22Rv1 (cell line): ENCODE measurements at regions not wholly inside any gene's neighbourhood (a gene's known extent, or its start where the extent isn't known, plus 50 kb on each side); places are given as distances from the start of the nearest gene placed in this dataset.

Experiments
- H3K27ac ChIP-seq: fragments of 450-650 bp; 2 replicates; pipeline ENCODE4 v1.5.1; 2017
- ZFX ChIP-seq: fragments of 450-650 bp; IDR thresholded peaks from 2 replicates; pipeline ENCODE4 v1.6.1; 2017; ENCODE audit warnings: antibody characterized with exemption, borderline replicate concordance
- TF ChIP-seq, protein P1 (sequence below): fragments of 450-650 bp; IDR thresholded peaks from 2 replicates; pipeline ENCODE4 v1.5.1; 2017; ENCODE audit warnings: mild to moderate bottlenecking

DNA sequence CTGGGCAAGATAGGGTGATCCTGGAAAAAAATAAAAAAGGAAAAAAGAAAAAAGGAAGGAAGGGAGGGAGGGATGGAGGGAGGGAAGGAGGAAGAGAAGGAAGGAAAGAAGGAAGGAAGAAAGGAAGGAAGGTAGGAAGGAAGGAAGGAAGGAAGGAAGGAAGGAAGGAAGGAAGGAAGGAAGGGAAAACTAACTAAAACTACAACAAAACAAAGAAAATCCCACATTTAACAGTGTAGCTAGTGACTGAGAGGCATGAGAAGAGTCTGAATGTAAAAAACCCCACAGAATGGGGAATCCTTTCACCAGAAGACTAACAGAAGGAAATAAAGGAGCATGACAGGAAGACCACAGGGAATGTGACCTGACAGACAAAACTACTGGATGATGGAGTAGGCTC, 345.7 kb downstream of the NOVA1 start:
- TF ChIP-seq, protein P1, sequence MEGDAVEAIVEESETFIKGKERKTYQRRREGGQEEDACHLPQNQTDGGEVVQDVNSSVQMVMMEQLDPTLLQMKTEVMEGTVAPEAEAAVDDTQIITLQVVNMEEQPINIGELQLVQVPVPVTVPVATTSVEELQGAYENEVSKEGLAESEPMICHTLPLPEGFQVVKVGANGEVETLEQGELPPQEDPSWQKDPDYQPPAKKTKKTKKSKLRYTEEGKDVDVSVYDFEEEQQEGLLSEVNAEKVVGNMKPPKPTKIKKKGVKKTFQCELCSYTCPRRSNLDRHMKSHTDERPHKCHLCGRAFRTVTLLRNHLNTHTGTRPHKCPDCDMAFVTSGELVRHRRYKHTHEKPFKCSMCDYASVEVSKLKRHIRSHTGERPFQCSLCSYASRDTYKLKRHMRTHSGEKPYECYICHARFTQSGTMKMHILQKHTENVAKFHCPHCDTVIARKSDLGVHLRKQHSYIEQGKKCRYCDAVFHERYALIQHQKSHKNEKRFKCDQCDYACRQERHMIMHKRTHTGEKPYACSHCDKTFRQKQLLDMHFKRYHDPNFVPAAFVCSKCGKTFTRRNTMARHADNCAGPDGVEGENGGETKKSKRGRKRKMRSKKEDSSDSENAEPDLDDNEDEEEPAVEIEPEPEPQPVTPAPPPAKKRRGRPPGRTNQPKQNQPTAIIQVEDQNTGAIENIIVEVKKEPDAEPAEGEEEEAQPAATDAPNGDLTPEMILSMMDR = no peak
- no peak for TF ChIP-seq ZFX
- H3K27ac ChIP-seq = no peak overlapping the region

DNA sequence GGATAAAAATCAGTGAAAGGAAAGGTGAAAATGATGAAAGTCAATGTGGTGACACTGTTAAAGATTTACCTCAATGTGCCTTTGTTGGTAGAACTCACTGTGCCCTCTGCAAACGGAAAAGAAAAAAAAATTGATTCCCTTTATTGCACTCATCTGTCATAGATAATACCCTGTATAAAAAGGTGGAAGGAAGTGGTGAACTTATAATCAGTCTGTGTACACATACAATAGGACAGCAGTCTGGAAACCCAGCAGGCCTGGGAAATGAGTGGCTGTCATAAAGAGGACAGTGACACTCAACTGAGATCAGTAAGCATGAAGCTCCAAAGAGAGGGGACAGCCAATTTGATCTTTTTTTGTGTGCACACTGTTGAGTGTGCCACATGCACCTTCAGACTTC, 364.7 kb downstream of the NOVA1 start:
- no peak for TF ChIP-seq ZFX
- TF ChIP-seq, protein P1 = no peak
- no peak overlapping the region for H3K27ac ChIP-seq

- TF ChIP-seq, protein P1 = no peak
- TF ChIP-seq ZFX = no peak
Observed at GRCh38 chr14:26218861-26219260, 379.0 kb downstream of the NOVA1 start.

GRCh38 chr14:26217778-26218177, 380.1 kb downstream of the NOVA1 start:
- H3K27ac ChIP-seq = no peak overlapping the region
- TF ChIP-seq, protein P1 = no peak
- no peak for TF ChIP-seq ZFX

More at GRCh38 chr14:26218861-26219260, 379.0 kb downstream of the NOVA1 start:
- no peak overlapping the region for H3K27ac ChIP-seq

DNA sequence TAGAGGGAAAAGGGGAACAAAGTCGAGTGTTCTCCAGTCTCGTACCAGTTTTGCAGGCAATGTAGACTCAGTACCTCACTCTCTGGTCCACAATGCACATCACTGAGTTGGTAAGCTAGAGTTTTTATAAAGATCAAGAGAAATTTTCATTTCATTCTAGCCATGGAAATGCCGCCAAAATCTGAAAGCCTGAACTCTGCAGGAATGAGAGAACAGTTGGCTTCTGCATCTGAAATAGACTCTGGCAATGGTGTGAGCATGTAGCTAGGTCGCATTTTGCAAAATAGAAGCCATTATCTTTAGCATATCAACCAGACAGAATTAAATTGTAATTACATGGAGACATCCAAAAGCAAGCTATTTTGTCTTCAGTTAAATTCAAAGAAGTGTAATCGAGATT, 381.0 kb downstream of the NOVA1 start:
- H3K27ac ChIP-seq = no peak overlapping the region
- TF ChIP-seq ZFX = no peak
- TF ChIP-seq, protein P1 = no peak

DNA sequence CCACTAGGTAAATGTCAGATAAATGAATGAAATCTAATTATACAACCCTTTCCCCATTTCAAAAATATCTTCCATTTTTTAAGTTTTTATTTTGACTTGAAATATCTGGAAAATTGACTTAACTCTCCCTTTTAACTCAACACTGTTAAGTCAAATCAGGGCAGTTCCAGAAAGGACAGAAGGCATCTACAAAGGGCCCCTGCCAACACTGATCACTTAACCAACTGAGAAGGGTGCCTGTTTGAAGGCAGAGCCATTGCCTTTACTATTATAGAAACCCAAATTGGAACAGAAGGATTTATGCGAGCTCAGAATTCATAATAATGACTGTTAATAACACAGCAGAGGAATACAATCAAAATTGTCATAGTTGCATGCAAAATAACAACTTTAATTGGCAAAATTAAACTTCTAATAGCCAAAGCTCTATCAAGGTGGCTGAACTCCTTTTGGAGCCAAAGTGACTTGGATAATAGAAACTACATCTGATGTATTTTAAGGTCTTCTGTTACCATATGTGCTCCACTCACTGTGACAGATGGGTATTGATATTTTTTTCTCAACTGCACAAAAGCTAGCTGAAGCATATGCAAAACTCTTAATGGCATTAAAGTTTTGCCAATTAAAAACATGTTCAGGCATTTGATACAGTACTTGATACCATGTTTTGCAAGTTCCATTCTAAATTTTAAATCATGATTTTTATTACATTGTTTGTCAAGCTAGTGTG, 383.8 kb downstream of the NOVA1 start:
- no peak for TF ChIP-seq ZFX
- TF ChIP-seq, protein P1 = no peak
- no peak overlapping the region for H3K27ac ChIP-seq

DNA sequence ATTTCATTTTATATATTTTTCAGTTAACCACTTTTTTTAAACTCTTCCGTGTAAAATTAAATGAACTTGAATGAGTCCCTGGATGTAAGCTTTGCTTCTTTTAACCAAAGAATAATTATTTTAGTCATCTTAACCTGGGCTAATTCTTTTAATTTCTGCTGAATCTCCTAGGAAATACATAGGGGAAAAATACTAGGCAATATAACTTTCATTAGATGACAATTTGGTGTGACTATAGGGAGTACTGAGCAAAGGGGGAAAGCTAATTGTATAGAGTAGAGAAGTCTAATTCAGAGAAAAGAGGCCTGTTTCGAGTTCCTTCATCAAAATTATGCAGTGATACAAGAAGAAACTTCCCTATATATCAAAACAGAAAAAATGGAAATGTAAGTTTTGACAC, 388.1 kb downstream of the NOVA1 start:
- TF ChIP-seq, protein P1 = no peak
- no peak for TF ChIP-seq ZFX
- no peak overlapping the region for H3K27ac ChIP-seq
